NAMALWA (cell line): ENCODE measurements at regions not wholly inside any gene's neighbourhood (a gene's known extent, or its start where the extent isn't known, plus 50 kb on each side); places are given as distances from the start of the nearest gene placed in this dataset.

Experiments used
- DNase-seq: peaks from one replicate; pipeline ENCODE4 v3.0.0-alpha.2; 2015; ENCODE audit warnings: low spot score

DNA sequence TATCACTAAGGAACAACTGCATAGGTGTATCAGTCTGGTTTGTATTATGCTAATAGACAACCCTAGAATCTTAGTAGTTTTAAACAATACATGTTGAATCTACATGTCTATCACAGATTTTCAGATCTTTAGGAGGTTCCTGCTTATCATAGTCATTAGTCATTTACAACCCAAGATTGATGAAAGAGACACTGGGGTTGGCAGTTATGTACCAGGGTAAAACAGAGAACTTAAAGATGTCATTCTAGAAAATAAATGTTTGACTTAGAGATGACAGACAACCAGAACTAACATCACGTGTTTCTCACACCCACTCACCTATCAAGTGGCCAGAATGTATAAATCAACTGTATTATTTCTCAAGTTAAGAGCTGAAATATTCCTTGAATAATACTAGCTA, 181.9 kb downstream of the PABPC4L start:
- DNase-seq: no peak

DNA sequence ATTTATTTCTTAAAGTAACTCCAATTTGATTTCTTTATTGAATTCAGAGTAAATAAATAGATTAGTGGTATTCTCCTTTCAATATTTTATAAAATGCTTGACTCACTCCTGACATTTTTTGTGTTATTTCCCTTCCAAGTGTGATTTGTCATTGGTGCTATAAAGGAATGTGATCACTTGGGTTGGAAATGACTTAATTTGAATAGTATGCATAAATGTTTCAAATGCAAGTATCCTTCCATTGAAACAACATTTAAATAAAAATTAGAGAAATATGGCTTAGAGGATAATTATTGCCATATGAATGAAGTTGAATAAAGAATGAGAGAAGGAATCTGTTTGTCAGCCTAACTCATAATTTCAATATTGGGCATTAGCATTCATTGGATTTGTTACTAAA, 182.7 kb downstream of the PABPC4L start:
- no peak for DNase-seq

DNA sequence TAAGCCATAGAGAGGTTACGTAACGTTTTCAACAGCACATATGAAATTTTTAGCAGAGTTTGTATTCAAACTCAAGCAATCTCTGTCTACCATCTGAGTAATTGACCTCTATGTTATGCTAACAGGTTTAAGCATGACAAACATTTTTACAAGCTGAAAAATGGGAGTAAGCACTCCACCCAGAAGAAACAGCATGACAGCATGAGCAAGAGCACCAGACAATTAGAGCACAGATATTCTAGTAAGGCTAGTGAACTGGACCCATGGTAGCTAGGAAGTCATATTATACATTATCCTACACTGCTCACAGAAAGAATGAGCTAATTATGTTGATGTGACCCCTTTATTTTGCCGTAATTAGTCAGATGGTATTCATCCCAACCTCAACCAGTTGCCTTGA, 200.5 kb downstream of the PABPC4L start:
- DNase-seq: no peak

DNA sequence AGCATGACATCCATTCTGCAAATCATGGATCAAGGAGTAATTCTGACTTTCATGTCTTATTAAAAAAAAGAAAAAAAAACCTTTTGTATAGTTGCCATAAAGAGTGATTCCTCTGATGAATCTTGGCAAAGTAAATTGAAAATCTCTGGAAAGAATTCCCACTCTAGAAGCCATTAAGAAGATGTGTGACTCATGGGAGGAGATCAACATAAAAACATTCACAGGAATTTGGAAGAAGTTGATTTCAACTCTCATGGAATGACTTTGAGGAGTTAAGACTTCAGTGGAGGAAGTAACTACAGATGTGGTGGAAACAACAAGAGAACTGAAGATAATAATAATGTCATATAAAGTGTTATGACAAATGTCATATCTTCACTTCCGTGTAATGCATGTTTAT, 204.2 kb downstream of the PABPC4L start:
- no peak for DNase-seq

DNA sequence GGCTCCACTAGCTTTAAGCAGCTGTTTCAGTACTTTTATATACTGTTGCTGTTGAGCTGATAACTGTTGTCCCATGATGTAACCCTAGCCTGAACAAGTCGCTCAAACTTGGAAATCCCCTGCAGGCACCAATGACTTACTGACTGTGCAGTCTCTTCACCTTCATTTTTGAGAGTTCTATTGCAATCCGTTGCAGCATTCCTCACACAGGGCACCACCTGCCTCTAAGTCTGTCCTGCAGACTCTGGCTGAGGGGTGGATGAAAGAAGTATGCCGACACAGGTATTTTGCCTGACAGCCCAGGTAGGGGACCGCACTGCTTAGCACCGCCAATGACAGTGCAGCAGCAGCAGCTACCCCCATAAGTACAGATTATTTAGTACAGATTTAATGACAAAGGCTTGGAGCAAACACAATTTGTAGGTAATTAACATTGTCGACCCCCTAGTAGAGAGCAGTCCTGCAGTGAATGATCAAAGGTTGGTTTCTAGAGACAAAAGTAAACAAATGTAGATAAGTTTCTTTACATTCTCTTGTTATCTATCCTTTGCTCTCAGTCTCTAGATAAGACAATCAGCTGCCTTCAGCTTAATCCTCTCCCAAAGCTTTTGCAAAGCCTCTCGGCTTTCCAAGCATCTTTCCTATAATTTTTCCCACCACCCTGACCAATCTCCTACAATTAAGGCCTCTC, 205.0 kb downstream of the PABPC4L start:
- no peak for DNase-seq

DNA sequence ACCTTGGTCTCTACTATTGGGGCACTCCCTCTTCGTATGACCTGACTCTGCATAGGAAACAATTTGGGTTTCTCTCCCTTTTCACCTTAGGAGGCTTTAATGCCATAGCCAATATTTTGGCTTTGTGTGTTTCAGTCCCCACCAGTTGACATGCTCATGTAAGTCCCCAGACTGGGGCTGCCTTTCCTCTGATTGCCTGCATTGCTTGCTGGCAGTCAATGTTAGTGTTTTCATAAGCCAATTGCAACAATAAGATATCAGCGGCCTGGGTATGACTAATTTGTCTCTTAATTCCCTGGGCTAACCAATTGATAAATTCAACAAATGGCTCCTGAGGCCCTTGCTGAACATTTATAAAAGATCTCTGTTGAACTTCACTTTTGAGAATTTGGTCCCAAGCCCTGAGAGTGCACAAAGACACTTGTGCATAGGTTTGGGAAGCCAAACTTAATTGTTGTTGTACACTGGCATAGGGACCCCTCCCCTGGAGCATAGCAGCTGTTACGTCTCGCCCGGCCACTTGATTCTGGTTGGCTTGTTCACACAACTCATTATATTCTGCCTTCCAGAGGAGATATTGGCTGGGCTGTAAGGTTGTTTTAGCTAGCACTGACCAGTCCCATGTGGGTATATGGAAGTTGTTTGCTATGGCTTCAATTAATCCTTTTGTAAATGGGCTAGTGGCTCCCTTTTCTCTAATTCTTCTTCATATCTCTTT, 206.2 kb downstream of the PABPC4L start:
- no peak for DNase-seq

DNA sequence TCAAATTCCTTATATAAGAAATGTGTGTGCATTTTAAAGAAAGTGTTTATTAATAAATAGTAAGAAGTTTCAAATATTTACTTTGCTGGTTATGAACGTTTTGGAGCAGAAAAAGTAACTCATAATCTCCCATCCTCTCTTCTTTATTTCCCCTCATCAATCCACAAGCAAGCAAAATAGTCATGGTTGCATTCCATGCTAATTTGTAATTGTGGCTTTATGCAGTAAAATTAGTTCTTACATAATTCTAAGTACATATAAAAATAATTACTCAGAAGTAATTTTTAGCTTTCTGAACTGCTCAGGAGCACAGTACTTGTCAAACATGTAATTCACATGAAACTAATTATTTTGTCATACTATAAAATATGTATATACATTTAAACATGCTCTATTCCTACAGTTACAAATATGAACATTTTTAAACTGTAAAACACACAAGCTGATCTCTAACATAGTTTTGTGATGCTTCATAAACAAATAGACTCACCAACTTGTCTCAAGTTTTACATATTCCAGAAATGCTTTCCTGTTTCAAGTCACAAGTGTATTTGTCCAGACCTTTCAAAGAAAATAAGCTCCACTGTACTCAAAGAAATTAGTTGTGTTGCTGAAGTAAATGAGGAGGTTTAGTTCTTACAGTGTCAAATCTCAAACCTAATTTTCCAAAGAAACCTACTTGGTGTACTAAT, 218.9 kb downstream of the PABPC4L start:
- DNase-seq: no peak

DNA sequence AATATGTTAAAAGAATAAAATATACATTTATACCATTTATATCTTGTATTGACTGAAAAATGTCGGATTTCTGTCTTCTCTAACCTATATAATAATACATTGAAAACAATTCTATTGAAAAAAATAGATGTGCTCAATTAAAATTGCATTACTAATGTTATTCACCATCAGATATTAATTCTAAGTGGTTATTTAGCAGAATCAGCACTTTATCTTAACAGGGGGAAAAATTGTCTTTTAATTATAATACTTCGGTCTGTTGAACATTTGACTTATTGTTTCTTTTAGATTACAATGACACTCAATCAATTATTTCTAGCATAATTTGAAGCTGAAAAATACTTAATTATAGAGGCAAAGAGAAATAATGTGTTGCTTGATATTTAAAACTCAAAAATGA, 220.3 kb downstream of the PABPC4L start:
- DNase-seq: no peak

DNA sequence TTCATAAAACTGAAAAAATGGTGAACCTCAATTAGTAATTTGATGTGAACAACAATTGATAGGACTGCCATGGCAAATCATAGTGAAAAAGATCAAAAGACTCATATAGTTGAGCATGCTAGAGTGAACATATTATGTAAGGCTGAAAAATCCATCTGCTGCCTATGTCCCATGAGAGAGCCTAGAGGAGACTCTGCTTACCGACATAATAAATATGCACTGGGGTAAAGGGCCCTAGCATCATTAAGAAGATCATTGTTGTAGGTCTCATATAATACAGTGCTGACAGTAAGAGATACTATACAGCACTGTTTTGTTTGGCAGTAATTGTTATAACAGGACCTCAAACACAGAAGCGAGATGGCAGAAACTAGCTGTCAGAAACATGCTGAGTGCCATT, 229.0 kb downstream of the PABPC4L start:
- DNase-seq: no peak

DNA sequence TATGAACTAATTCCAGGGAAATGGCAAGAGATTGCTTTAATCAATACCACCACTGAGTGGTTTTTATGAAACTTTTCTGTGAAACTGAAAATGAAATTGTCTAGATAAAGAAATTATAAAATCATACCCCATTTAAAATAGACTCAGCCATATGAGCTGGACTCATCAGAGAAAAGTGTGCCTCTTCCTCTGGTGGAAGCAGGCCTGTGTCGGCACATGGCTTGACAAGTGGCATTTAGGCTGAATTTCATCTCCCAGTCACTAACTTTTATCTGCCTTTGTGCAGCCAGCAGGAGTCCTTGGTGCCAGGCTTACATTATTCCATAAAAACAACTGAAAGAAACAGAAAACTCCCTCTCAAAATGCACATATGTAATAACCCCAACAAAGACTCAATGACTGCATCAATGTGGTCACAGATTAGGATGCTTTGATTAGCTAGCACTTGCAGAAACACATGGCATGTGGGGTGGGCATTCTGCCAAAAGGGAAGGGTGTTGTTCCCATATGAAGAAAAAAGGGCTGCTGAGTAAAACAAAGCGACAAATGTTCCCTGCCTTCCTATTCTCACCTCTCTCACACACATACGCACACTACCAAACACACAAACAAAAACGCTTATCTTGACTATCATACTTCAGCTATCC, 232.3 kb downstream of the PABPC4L start:
- DNase-seq: peak; percentile 13

DNA sequence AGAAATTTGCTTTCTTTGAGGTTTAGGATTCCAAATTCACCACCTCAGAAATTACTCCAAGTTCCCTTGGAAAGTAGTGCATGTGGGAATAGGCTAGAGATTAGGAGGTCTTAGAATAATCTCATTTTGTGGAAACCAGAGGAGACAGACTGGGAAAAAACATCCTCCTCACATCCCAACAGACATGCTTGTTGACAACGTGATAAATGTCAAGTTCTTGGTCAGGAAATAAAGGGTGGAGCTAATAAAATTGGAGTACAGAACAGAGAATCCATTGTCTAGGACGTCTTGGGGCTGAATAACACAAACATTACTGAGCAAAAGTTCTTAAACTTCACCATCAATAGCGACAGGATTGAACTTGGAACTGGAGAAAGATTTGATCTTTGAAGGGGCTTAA, 233.4 kb downstream of the PABPC4L start:
- DNase-seq: no peak

DNA sequence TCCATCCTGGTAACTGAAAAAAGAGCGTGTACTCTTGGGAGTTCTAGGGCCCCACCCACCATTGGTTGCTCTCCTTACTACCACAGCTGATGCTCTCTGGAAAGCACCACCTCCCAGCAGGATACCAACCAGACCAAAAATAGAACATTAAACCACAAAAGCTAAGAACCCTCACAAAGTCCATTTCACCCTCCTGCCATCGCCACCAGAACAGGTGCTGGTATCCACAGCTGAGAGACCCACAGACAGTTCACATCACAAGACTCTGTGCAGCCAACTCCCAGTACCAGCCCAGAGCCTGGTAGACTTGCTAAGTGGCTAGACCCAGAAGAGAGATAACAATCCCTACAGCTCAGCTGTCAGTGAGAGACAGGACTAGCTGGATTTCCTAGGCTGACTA, 240.6 kb downstream of the PABPC4L start:
- no peak for DNase-seq

DNA sequence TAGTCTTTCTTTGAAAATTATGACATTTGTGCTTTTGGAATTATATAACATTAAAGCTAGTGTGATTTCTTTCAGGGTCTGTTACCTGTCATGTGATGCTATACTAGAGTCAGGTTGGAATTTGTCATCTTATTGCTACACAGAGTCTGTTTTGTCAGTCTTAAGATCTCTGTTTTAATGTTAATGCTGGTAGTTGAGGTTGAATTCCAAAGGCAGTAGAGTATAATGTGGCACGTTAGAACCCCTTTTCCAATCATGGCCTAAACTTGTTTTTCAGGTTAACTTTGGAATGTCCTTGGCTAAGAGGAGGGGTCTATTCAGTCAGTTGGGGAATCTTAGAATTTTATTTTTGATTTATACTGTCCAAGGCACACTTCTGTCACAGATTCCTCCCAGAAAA, 258.5 kb downstream of the PABPC4L start:
- DNase-seq: no peak

DNA sequence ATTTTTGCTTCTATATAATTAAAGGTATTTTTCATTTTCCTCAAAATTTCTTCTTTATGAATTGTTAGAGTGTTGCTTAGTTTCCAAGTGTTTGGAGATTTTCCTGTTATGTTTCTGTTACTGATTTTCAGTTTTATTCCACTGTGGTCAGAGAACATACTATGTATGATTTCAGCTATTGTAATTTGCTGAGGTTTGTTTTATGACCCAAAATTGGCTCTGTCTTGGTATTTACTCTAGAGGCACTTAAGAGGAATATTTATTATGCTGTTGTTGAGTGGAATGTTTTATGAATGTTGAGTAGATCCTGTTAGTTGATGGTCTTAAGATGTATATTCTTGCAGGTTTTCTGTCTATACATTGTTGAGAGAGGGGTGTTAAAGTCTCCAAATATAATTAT, 263.5 kb downstream of the PABPC4L start:
- DNase-seq: no peak

DNA sequence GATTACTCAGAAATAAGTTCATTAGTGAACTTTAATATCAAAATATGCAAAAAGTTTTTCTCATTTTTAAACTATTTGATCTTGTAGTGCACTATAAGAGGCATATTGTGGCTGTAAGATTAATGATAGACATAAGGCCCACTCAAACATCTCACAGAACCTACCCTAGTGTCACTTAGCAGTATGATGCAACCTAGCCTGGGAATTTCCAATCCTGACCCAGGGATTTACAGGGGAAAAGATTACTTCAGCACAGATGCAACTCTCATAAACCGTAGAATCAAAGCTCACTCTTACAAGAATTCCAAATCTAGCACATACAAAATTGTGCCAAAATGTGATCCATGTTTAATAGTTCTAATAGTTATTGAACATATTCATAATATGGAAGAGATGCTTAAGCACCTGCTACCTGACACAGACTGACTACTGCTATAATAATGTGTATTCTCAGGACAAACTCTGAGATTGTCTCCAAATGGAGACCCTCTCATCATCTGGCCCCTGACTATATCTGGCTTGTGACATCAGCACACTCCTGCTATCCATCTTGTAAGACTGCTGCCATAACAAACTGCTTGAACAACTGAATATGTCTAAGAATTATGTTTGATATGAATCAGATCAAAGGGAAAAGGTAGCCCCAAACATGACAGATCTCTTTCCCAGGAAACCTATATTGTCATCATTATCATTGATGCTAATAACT, 271.9 kb downstream of the PABPC4L start:
- DNase-seq: no peak

DNA sequence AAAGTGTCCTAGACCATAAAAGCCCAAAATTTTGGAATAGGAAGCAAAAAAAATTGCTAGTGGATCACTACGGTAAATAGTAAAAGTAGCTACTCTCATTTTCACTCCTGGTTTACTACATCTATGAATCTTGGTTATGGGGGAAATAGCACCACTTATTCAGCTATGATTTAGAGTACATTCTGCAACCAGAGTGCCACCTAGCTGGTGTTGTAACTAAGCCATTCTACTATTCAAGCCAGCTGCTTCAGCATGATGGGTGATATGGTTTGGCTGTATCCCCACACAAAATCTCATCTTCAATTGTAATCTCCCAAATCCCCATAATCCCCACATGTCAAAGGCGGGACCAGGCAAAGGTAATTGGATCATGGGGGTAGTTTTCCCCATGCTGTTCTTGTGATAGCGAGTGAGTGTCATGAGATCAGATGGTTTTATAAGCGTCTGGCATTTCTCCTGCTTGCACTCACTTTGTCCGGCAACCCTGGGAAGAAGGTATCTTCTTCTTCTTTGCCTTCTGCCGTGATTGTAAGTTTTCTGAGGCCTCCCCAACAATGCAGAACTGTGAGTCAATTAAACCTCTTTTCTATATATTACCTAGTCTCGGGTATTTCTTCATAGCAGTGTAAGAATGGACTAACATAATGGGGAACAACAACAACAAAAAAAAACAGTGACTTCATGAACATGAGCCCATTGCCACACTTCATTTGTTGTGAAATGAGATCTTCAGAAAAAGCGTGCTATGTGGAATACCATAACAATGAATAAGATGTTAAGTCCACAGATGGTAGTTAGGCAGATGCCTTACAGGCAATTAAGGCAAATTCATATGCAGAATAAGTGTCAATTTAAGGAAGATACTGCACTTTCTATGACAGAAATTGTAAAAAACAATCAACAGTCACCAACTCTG, 280.1 kb downstream of the PABPC4L start:
- DNase-seq: peak; percentile 11

DNA sequence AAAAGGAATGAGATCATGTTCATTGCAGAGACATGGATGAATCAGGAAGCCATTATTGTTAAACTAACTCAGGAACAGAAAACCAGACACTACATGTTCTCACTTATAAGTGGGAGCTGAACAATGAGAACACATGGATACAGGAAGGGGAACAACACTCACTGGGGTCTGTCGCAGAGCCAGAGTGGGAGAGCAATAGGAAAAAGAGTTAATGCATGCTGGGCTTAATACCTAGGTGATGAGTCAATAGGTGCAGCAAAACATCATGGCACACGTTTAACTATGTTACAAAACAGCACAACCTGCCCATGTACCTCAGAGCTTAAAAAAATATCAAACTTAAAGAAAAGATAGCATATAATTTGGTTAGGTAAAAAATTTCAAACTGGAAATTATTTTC, 281.4 kb downstream of the PABPC4L start:
- DNase-seq: no peak

DNA sequence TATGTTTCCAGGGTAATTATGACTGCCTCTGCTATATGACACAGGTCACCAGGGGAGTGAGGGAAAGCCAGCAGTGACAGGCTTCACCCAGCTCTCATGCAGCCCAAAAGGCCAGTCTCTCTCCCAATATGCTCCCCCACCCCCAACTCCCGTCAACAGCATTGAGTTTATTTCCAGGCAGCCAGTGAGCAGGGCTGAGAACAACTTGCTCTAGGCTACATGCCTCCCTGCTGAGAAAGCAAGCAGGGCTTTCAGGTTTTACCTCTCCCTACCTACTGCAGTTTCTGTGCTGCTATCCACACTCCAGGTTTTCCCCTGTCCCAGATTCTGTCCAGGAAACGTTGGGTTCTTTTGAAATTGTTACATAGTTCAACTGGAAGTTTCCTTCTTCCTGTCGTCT, 291.4 kb downstream of the PABPC4L start:
- no peak for DNase-seq

DNA sequence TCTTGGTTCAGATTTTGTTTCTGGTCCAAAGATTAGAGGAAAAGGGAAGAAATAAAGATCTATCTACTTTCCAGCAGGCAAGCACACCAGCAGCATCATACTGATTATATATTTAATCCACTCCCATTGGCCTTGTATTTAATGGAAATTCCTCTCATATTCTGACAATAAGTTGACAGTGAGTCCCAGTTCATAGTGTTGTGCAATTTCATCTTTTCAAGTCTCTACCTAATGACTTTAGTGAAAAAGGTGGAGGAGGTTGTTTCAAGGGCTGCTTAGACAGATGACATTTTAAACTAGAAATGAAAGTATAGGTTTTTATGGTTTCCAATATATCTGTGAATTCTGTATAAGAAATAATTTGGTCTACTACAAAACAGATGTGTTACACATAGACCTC, 298.6 kb downstream of the PABPC4L start:
- no peak for DNase-seq

DNA sequence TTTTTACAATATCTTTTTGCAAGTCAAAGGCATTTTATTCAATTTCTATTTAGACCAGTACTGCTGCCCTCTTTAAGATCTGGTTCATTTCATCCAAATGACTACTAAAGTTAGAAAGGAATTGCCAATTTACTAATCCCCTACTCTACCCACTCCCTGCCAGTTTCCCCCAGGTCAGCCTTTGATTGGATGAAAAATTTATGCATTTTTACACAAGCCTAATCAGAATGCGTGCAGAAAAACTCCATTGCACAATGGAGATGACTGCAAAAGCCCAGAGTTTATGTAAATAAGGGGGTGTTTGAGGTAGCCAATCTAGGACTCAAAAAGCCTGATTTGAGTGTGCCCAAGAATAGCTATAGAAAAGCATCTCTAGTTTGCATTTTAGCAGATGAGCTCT, 310.6 kb downstream of the PABPC4L start:
- no peak for DNase-seq

DNA sequence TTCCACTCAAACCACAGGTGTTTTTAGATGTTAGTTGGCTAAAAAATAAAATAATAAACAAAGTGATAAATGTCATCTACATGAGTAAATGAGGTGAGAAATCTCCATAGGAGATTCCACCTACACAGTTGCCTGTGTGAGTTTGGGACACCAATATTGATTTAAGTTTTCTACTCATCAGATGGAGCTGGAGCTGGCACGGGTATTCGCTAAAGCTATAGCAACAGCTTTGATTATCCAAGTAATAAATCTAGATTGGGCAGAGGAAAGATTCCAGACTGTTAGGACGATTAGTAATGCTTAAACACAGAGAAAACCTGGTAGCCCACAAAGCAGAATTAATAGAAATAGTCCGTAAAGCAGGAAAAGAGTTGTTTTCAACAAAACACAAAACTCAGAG, 313.9 kb downstream of the PABPC4L start:
- DNase-seq: no peak
